ENCODE measurements at regions not wholly inside any gene's neighbourhood (a gene's known extent, or its start where the extent isn't known, plus 50 kb on each side); places are given as distances from the start of the nearest gene placed in this dataset.

- TF ChIP-seq, protein P1, sequence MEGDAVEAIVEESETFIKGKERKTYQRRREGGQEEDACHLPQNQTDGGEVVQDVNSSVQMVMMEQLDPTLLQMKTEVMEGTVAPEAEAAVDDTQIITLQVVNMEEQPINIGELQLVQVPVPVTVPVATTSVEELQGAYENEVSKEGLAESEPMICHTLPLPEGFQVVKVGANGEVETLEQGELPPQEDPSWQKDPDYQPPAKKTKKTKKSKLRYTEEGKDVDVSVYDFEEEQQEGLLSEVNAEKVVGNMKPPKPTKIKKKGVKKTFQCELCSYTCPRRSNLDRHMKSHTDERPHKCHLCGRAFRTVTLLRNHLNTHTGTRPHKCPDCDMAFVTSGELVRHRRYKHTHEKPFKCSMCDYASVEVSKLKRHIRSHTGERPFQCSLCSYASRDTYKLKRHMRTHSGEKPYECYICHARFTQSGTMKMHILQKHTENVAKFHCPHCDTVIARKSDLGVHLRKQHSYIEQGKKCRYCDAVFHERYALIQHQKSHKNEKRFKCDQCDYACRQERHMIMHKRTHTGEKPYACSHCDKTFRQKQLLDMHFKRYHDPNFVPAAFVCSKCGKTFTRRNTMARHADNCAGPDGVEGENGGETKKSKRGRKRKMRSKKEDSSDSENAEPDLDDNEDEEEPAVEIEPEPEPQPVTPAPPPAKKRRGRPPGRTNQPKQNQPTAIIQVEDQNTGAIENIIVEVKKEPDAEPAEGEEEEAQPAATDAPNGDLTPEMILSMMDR (IDR thresholded peaks at IDR 0.05; ENCODE audit: borderline replicate concordance, extremely low read depth, insufficient read depth) = no peak
- no peak overlapping the region for H3K4me3 ChIP-seq (ENCODE audit: low read length in 3 of 3)
- H3K9me3 ChIP-seq (ENCODE audit: control insufficient read depth in 2 of 3, insufficient read depth in 1 of 3, low read length in 3 of 3) = no peaks in the 10 kb centered on the region
- H3K27me3 ChIP-seq (ENCODE audit: control insufficient read depth, insufficient read depth, low read length) = no peaks in the 10 kb centered on the region
- no peak for FAIRE-seq
- no peak for DNase-seq
- no peaks in the 10 kb centered on the region for H3K4me1 ChIP-seq (ENCODE audit: control insufficient read depth in 2 of 3, insufficient read depth in 2 of 3, low read depth in 1 of 3, low read length in 3 of 3)
- intact Hi-C loops (cut with DNase I) = no loop called here
- no peak overlapping the region for H3K27ac ChIP-seq (ENCODE audit: low read depth in 2 of 2, low read length in 2 of 2)
- H3K9ac ChIP-seq (ENCODE audit: low read length in 3 of 3) = no peak overlapping the region
- H3K36me3 ChIP-seq (ENCODE audit: control insufficient read depth in 2 of 3, insufficient read depth in 3 of 3, low read length in 3 of 3) = no peaks in the 10 kb centered on the region
Observed at GRCh38 chr9:86891091-86891490, 56.2 kb downstream of the GAS1 start.

DNA sequence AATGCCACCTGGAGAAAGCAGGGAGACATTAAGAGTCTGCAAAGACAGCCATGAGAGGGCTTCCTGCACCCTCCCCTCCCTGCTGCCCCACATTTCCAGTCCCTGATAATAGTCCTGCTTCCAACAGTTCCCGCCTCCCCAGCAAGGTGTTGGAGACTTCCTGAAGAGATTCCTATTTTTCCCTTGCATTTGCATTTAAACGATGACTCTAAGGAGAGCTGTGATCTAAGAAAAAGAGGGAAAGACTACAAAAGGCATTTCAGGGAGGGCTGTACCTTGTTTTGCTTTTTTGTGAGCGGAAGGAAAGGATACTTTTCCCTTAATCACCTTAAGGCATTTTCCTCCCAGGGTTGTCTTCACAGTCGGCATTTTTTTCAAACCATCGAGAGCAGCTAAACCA is 62.1 kb downstream of the GAS1 start:
- Histone ChIP-seq H3K4me3 (ENCODE audit: low read length in 3 of 3) (no peak overlapping the region), H3K36me3 (ENCODE audit: control insufficient read depth in 2 of 3, insufficient read depth in 3 of 3, low read length in 3 of 3) (no peaks in the 10 kb centered on the region), H3K4me1 (ENCODE audit: control insufficient read depth in 2 of 3, insufficient read depth in 2 of 3, low read depth in 1 of 3, low read length in 3 of 3) (no peaks in the 10 kb centered on the region), H3K9ac (ENCODE audit: low read length in 3 of 3) (no peak overlapping the region), H3K27me3 (ENCODE audit: control insufficient read depth, insufficient read depth, low read length) (no peaks in the 10 kb centered on the region), H3K9me3 (ENCODE audit: control insufficient read depth in 2 of 3, insufficient read depth in 1 of 3, low read length in 3 of 3) (no peaks in the 10 kb centered on the region), H3K27ac (ENCODE audit: low read depth in 2 of 2, low read length in 2 of 2) (no peak overlapping the region)
- FAIRE-seq = no peak
- intact Hi-C loops (cut with DNase I) = no loop called here
- TF ChIP-seq, protein P1 (IDR thresholded peaks at IDR 0.05; ENCODE audit: borderline replicate concordance, extremely low read depth, insufficient read depth) = no peak
- no peak for DNase-seq

- Histone ChIP-seq H3K36me3 (ENCODE audit: control insufficient read depth in 2 of 3, insufficient read depth in 3 of 3, low read length in 3 of 3) (no peaks in the 10 kb centered on the region), H3K9ac (ENCODE audit: low read length in 3 of 3) (no peak overlapping the region), H3K9me3 (ENCODE audit: control insufficient read depth in 2 of 3, insufficient read depth in 1 of 3, low read length in 3 of 3) (no peaks in the 10 kb centered on the region), H3K27me3 (ENCODE audit: control insufficient read depth, insufficient read depth, low read length) (no peaks in the 10 kb centered on the region), H3K4me3 (ENCODE audit: low read length in 3 of 3) (no peak overlapping the region), H3K27ac (ENCODE audit: low read depth in 2 of 2, low read length in 2 of 2) (no peak overlapping the region), H3K4me1 (ENCODE audit: control insufficient read depth in 2 of 3, insufficient read depth in 2 of 3, low read depth in 1 of 3, low read length in 3 of 3) (no peaks in the 10 kb centered on the region)
- FAIRE-seq (no peak), DNase-seq (peak in 1 of 5 donors; percentile 21)
- intact Hi-C loops (cut with DNase I) = no loop called here
- TF ChIP-seq, protein P1 (IDR thresholded peaks at IDR 0.05; ENCODE audit: borderline replicate concordance, extremely low read depth, insufficient read depth) = no peak
Observed at GRCh38 chr9:86876621-86877196, 70.6 kb downstream of the GAS1 start.

DNA sequence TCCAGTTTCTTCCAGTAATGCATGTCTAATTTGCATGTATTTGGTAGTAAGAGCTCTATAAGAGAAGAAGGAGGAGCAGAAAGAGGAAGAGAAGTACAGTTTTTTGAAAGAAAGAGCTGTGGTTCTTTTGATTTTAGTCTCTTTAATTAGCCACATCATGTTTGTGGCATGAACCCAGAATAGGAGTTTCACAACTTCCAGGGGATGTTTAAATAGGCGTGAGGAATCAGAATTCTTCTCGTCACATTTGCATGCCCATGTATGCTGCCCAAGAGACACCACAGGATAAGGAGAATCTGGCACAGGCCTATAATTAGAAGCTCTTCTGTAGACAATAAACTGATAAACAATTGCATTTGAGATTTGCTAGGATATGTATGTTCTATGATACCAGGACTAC is 78.7 kb downstream of the GAS1 start:
- no peak for DNase-seq
- no peak overlapping the region for H3K27ac ChIP-seq (ENCODE audit: low read depth in 2 of 2, low read length in 2 of 2)
- TF ChIP-seq, protein P1 (IDR thresholded peaks at IDR 0.05; ENCODE audit: borderline replicate concordance, extremely low read depth, insufficient read depth) = no peak
- FAIRE-seq = no peak
- peaks cover 0 to 3% (median 0%) of the 10 kb centered on the region in 3 donors for H3K4me1 ChIP-seq (ENCODE audit: control insufficient read depth in 2 of 3, insufficient read depth in 2 of 3, low read depth in 1 of 3, low read length in 3 of 3)
- H3K4me3 ChIP-seq (ENCODE audit: low read length in 3 of 3) = no peak overlapping the region
- intact Hi-C loops (cut with DNase I) = no loop called here
- no peaks in the 10 kb centered on the region for H3K9me3 ChIP-seq (ENCODE audit: control insufficient read depth in 2 of 3, insufficient read depth in 1 of 3, low read length in 3 of 3)
- H3K9ac ChIP-seq (ENCODE audit: low read length in 3 of 3) = no peak overlapping the region
- H3K27me3 ChIP-seq (ENCODE audit: control insufficient read depth, insufficient read depth, low read length) = no peaks in the 10 kb centered on the region
- no peaks in the 10 kb centered on the region for H3K36me3 ChIP-seq (ENCODE audit: control insufficient read depth in 2 of 3, insufficient read depth in 3 of 3, low read length in 3 of 3)
